IMR-90 (cell line): ENCODE measurements at regions not wholly inside any gene's neighbourhood (a gene's known extent, or its start where the extent isn't known, plus 50 kb on each side); places are given as distances from the start of the nearest gene placed in this dataset.

Experiments used
- ATAC-seq: fragments of 200-7000 bp; cut with Tn5 transposase; 2 replicates; pipeline ENCODE4 v1.9.1; 2020; ENCODE audit warnings: low read depth, mild to moderate bottlenecking, moderate library complexity
- BruUV-seq: library from RNA; stranded (reverse); fragments of 400-500 nt; replicated peaks from 2 replicates; lab custom pipeline; 2021; lab: Mats Ljungman, UMichigan
- CTCF ChIA-PET: fragments of 300-600 bp; formaldehyde crosslinking; extraction: SDS; loops from one replicate; lab custom pipeline; 2021; ENCODE audit warnings: antibody characterized with exemption; lab: Yijun Ruan, JAX
- POLR2A ChIA-PET: fragments of 300-600 bp; sonication (Branson Sonifier 250); formaldehyde crosslinking; loops from one replicate; lab custom pipeline; 2022; ENCODE audit warnings: antibody characterized with exemption; ENCODE audit not compliant: unreplicated experiment; lab: Charles Lee
- DNase-seq: peaks from one replicate; pipeline ENCODE4 v3.0.0; 2013
- H2AFZ ChIP-seq: replicated peaks from 2 replicates; pipeline ENCODE3; 2013; ENCODE audit warnings: low read length, mild to moderate bottlenecking; ENCODE audit not compliant: poor library complexity
- H2AK5ac ChIP-seq: 2 replicates; pipeline ENCODE4 v1.6.1; 2013; ENCODE audit warnings: low read depth, low read length, inconsistent platforms
- H2AK9ac ChIP-seq: replicated peaks from 2 replicates; pipeline ENCODE3; 2013; ENCODE audit warnings: mild to moderate bottlenecking, low read depth, low read length, moderate library complexity; ENCODE audit not compliant: poor library complexity
- H2BK120ac ChIP-seq: 2 replicates; pipeline ENCODE4 v1.6.1; 2013; ENCODE audit warnings: low read depth, low read length, inconsistent platforms
- H2BK15ac ChIP-seq: 3 replicates; pipeline ENCODE4 v1.6.1; 2013; ENCODE audit warnings: low read depth, low read length, inconsistent platforms
- H2BK20ac ChIP-seq: 2 replicates; pipeline ENCODE4 v1.6.1; 2013; ENCODE audit warnings: low read depth, mild to moderate bottlenecking, inconsistent platforms, low read length, moderate library complexity
- H2BK5ac ChIP-seq: 2 replicates; pipeline ENCODE4 v1.6.1; 2013; ENCODE audit warnings: mild to moderate bottlenecking, low read depth, low read length, inconsistent platforms; ENCODE audit not compliant: poor library complexity, severe bottlenecking
- H3K14ac ChIP-seq: replicated peaks from 2 replicates; pipeline ENCODE4 v1.6.1; 2013; ENCODE audit warnings: low read depth, low read length, inconsistent platforms
- H3K18ac ChIP-seq: 2 replicates; pipeline ENCODE4 v1.6.1; 2013; ENCODE audit warnings: low read depth, low read length, control low read depth
- H3K23ac ChIP-seq: 2 replicates; pipeline ENCODE4 v1.6.1; 2013; ENCODE audit warnings: low read depth, low read length, inconsistent platforms
- H3K27ac ChIP-seq: 2 replicates; pipeline ENCODE4 v1.5.1; 2013; ENCODE audit warnings: mild to moderate bottlenecking, control low read depth, low read length; ENCODE audit not compliant: insufficient read depth
- H3K27me3 ChIP-seq: 2 replicates; pipeline ENCODE4 v1.6.1; 2013; ENCODE audit warnings: low read length; ENCODE audit not compliant: control insufficient read depth, insufficient read depth
- H3K36me3 ChIP-seq: 2 replicates; pipeline ENCODE4 v1.6.1; 2013; ENCODE audit warnings: low read length, mixed read lengths; ENCODE audit not compliant: control insufficient read depth, insufficient read depth
- H3K4ac ChIP-seq: 2 replicates; pipeline ENCODE4 v1.6.1; 2013; ENCODE audit warnings: low read depth, low read length, inconsistent platforms
- H3K4me1 ChIP-seq: 2 replicates; pipeline ENCODE4 v1.6.1; 2013; ENCODE audit warnings: low read length, mixed read lengths; ENCODE audit not compliant: control insufficient read depth, insufficient read depth
- H3K4me2 ChIP-seq: 2 replicates; pipeline ENCODE4 v1.6.1; 2013; ENCODE audit warnings: low read depth, mild to moderate bottlenecking, control low read depth, low read length, moderate library complexity
- H3K4me3 ChIP-seq: 2 replicates; pipeline ENCODE4 v1.5.1; 2013; ENCODE audit warnings: low read depth, mild to moderate bottlenecking, control low read depth, low read length, moderate library complexity; ENCODE audit not compliant: insufficient read depth
- H3K56ac ChIP-seq: 2 replicates; pipeline ENCODE4 v1.6.1; 2013; ENCODE audit warnings: low read length, inconsistent platforms; ENCODE audit not compliant: insufficient read depth; ENCODE audit errors: extremely low read depth
- H3K79me1 ChIP-seq, 2 experiments: 2 replicates each; pipeline ENCODE4 v1.6.1; 2013; ENCODE audit warnings: low read length in 2 of 2, inconsistent platforms in 1 of 2, low read depth in 1 of 2
- H3K9ac ChIP-seq: 2 replicates; pipeline ENCODE4 v1.6.1; 2013; ENCODE audit warnings: low read depth, low read length, control low read depth
- H3K9me1 ChIP-seq: 2 replicates; pipeline ENCODE4 v1.6.1; 2013; ENCODE audit warnings: low read length, inconsistent platforms; ENCODE audit not compliant: insufficient read depth
- H3K9me3 ChIP-seq: 2 replicates; pipeline ENCODE4 v1.6.1; 2013; ENCODE audit warnings: low read length; ENCODE audit not compliant: control insufficient read depth, insufficient read depth
- H4K20me1 ChIP-seq: 2 replicates; pipeline ENCODE4 v1.6.1; 2013; ENCODE audit warnings: low read length, inconsistent platforms; ENCODE audit not compliant: insufficient read depth
- H4K5ac ChIP-seq: 2 replicates; pipeline ENCODE4 v1.6.1; 2013; ENCODE audit warnings: mild to moderate bottlenecking, low read depth, low read length, control low read depth
- H4K8ac ChIP-seq, 2 experiments: 2 replicates each; pipeline ENCODE4 v1.6.1; 2013; ENCODE audit warnings: low read depth in 2 of 2, low read length in 2 of 2, control low read depth in 1 of 2, inconsistent platforms in 1 of 2
- H4K91ac ChIP-seq: 2 replicates; pipeline ENCODE4 v1.6.1; 2013; ENCODE audit warnings: low read depth, low read length, inconsistent platforms; ENCODE audit not compliant: insufficient read depth
- CEBPB ChIP-seq: IDR thresholded peaks from 2 replicates; pipeline ENCODE4 v1.6.1; 2012; ENCODE audit warnings: low read depth, low read length, improper control_type of control experiment
- CHD1 ChIP-seq: IDR thresholded peaks from 2 replicates; pipeline ENCODE4 v1.6.1; 2012; ENCODE audit warnings: low read depth, low read length, improper control_type of control experiment
- MAZ ChIP-seq: IDR thresholded peaks from 2 replicates; pipeline ENCODE4 v1.6.1; 2012; ENCODE audit warnings: low read depth, mild to moderate bottlenecking, low read length, improper control_type of control experiment, moderate library complexity, borderline replicate concordance
- MXI1 ChIP-seq: IDR thresholded peaks from 2 replicates; pipeline ENCODE4 v1.6.1; 2012; ENCODE audit warnings: low read depth, mild to moderate bottlenecking, low read length, moderate library complexity, borderline replicate concordance
- POLR2A ChIP-seq: IDR thresholded peaks from 2 replicates; pipeline ENCODE4 v1.6.1; 2012; ENCODE audit warnings: mild to moderate bottlenecking, low read depth, low read length
- RAD21 ChIP-seq: IDR thresholded peaks from 2 replicates; pipeline ENCODE4 v1.6.1; 2012; ENCODE audit warnings: low read length, improper control_type of control experiment
- RCOR1 ChIP-seq: IDR thresholded peaks from 2 replicates; pipeline ENCODE4 v1.6.1; 2012; ENCODE audit warnings: mild to moderate bottlenecking, low read length, improper control_type of control experiment; ENCODE audit not compliant: insufficient replicate concordance
- RFX5 ChIP-seq: IDR thresholded peaks from 2 replicates; pipeline ENCODE4 v1.8.0; 2012; ENCODE audit warnings: low read depth, mild to moderate bottlenecking, low read length, moderate library complexity
- SMC3 ChIP-seq: fragments of 150-350 bp; IDR thresholded peaks from 2 replicates; pipeline ENCODE4 v1.6.1; 2016; ENCODE audit warnings: low read depth, mild to moderate bottlenecking, antibody characterized with exemption, low read length, moderate library complexity
- WGBS, 2 experiments: methylation state at CpG; one replicate each; pipeline versions ENCODE4 v1.1.5 to v1.1.7; 2013; ENCODE audit warnings: missing lambda C conversion rate in 2 of 2; ENCODE audit not compliant: insufficient read length in 1 of 2; ENCODE audit errors: extremely low coverage in 2 of 2; 5-methylcytosine and 5-hydroxymethylcytosine counted together
- dilution Hi-C: fragments of 300-500 bp; cut with HindIII; formaldehyde crosslinking; loops from one replicate; pipeline ENCODE4 v1.14.3; 2018; ENCODE audit warnings: low sequenced_read_pairs; ENCODE audit not compliant: unreplicated experiment
- in situ Hi-C: fragments of 300-500 bp; cut with MboI; formaldehyde crosslinking; loops from 3 replicates; pipeline ENCODE4 v1.14.3; 2019; ENCODE audit warnings: low sequenced_read_pairs, inconsistent platforms, mixed read lengths
- intact Hi-C: fragments of 100-400 bp; cut with micrococcal nuclease; formaldehyde crosslinking; loops from 2 replicates; pipeline ENCODE4 v1.10.0; 2022
- TF ChIP-seq, protein P1 (sequence below): fragments of 150-350 bp; IDR thresholded peaks from 2 replicates; pipeline ENCODE4 v1.6.1; 2016; ENCODE audit warnings: low read depth, mild to moderate bottlenecking, low read length, moderate library complexity, borderline replicate concordance

DNA sequence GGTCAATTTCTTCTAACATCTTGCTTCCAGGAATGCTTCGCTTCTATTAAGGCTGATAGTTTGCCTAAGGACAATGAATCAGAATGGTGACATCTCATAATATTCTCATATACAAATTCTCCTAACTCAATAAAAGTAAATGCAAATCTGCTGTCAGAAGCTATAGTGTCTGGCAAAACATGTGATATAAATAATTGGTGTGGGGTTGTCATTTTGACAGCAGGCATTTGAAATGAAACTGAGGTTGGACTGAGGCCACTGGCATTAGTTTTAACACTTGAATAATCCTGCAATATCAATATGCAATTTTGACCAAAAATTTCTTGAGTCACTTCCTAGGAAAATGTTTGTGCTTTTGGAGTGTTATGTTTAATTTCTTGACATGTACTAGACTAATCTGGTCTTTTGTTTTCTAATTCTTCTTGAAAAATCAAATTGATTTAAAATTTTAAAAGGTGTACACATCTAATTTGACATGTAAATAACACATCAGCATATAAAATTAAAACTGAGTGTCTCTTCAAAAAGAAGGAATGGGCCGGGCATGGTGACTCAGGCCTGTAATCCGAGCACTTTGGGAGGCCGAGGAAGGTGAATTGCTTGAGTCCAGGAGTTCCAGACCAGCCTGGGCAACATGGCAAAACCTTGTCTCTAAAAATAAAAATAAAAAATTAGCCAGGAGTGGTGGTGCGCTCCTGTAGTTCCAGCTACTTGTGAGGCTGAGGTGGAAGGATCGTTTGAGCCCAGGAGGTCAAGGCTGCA is 92.3 kb upstream of the BTG1 start:
- in situ Hi-C loops: no loop called here

More for the DNA sequence above, 92.3 kb upstream of the BTG1 start:
- Histone ChIP-seq H4K5ac (no peak overlapping the region), H2BK120ac (no peak overlapping the region), H3K9me3 (no peaks in the 10 kb centered on the region), H3K4me1 (no peaks in the 10 kb centered on the region), H3K56ac (no peak overlapping the region), H3K9ac (no peak overlapping the region), H4K20me1 (no peaks in the 10 kb centered on the region), H3K4me3 (no peak overlapping the region), H3K27me3 (no peaks in the 10 kb centered on the region), H2BK5ac (no peak overlapping the region), H3K23ac (no peak overlapping the region), H2AK9ac (no peak overlapping the region), H4K8ac (no peak overlapping the region), H4K91ac (no peak overlapping the region), H2AK5ac (no peak overlapping the region; the same call in 1 of the 2 replicates), H3K27ac (no peak overlapping the region), H2AFZ (no peak overlapping the region), H3K79me1 (no peaks in the 10 kb centered on the region), H3K14ac (no peak overlapping the region), H2BK15ac (no peak overlapping the region), H3K4me2 (no peak overlapping the region), H3K9me1 (0 out of 2 replicates have a peak, but pooled peaks cover 2% of the 10 kb centered on the region), H2BK20ac (no peak overlapping the region), H3K36me3 (no peaks in the 10 kb centered on the region), H3K18ac (no peak overlapping the region), H3K4ac (no peak overlapping the region)
- TF ChIP-seq RAD21 (no peak), RCOR1 (no peak), SMC3 (no peak), MXI1 (no peak), MAZ (no peak), CEBPB (no peak), CHD1 (no peak), POLR2A (no peak), RFX5 (no peak)
- TF ChIP-seq, protein P1, sequence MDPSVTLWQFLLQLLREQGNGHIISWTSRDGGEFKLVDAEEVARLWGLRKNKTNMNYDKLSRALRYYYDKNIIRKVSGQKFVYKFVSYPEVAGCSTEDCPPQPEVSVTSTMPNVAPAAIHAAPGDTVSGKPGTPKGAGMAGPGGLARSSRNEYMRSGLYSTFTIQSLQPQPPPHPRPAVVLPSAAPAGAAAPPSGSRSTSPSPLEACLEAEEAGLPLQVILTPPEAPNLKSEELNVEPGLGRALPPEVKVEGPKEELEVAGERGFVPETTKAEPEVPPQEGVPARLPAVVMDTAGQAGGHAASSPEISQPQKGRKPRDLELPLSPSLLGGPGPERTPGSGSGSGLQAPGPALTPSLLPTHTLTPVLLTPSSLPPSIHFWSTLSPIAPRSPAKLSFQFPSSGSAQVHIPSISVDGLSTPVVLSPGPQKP: no peak
- POLR2A ChIA-PET: no interaction called here
- WGBS, 2 experiments: 100% methylated on average over 1 of the region's 6 CpGs; no CpG with 5 or more reads in 1 of the 2 experiments
- DNase-seq (no peak), ATAC-seq (no peak)
- dilution Hi-C loops: no loop called here
- BruUV-seq: no TSS peak
- CTCF ChIA-PET: no interaction called here
- intact Hi-C loops: no loop called here
